HPDE6-E6E7 (cell line): ENCODE measurements at regions not wholly inside any gene's neighbourhood (a gene's known extent, or its start where the extent isn't known, plus 50 kb on each side); places are given as distances from the start of the nearest gene placed in this dataset.
"Not testable (repeated sequence)": the region's sequence is repeated elsewhere in the genome, so short reads cannot be mapped to it uniquely, and the experiment has no call there.

ENCODE experiments used
- DNase-seq: peaks from one replicate; pipeline ENCODE4 v3.0.0; 2011; ENCODE audit warnings: missing footprints; ENCODE audit errors: extremely low spot score

GRCh38 chr4:114034189-114034588 lies 54.7 kb upstream of the ARSJ start:
- DNase-seq: no peak

- DNase-seq: no peak
These were observed 57.0 kb upstream of the ARSJ start for GRCh38 chr4:114036426-114036825.

- no peak for DNase-seq
These were observed 57.4 kb upstream of the ARSJ start for GRCh38 chr4:114036864-114037263.

- DNase-seq: no peak
These were observed 58.5 kb upstream of the ARSJ start for GRCh38 chr4:114037988-114038387.

- no peak for DNase-seq
These were observed 59.4 kb upstream of the ARSJ start for GRCh38 chr4:114038762-114039387.

GRCh38 chr4:114040319-114041116 lies 61.1 kb upstream of the ARSJ start:
- DNase-seq: no peak

GRCh38 chr4:114041117-114041475 lies 61.6 kb upstream of the ARSJ start:
- DNase-seq: no peak

GRCh38 chr4:114043116-114043515 lies 63.7 kb upstream of the ARSJ start:
- no peak for DNase-seq

GRCh38 chr4:114044351-114044750 lies 64.9 kb upstream of the ARSJ start:
- not testable (repeated sequence) for DNase-seq

GRCh38 chr4:114046331-114046730 lies 66.9 kb upstream of the ARSJ start:
- no peak for DNase-seq

- DNase-seq: not testable (repeated sequence)
These were observed 68.7 kb upstream of the ARSJ start for GRCh38 chr4:114048154-114048553.

- DNase-seq: no peak
These were observed 72.8 kb upstream of the ARSJ start for GRCh38 chr4:114052227-114052626.

- DNase-seq: no peak
These were observed 77.2 kb upstream of the ARSJ start for GRCh38 chr4:114056599-114056998.

GRCh38 chr4:114057746-114058145 lies 78.3 kb upstream of the ARSJ start:
- DNase-seq: peak; percentile 29

GRCh38 chr4:114062499-114062898 lies 83.1 kb upstream of the ARSJ start:
- DNase-seq: no peak

GRCh38 chr4:114072781-114073180 lies 93.3 kb upstream of the ARSJ start:
- no peak for DNase-seq

- DNase-seq: no peak
These were observed 97.6 kb upstream of the ARSJ start for GRCh38 chr4:114076899-114077570.

- DNase-seq: no peak
These were observed 98.2 kb upstream of the ARSJ start for GRCh38 chr4:114077610-114078009.

- DNase-seq: no peak
These were observed 99.2 kb upstream of the ARSJ start for GRCh38 chr4:114078636-114079035.

GRCh38 chr4:114081783-114082182 lies 102.3 kb upstream of the ARSJ start:
- no peak for DNase-seq

- DNase-seq: no peak
These were observed 102.9 kb upstream of the ARSJ start for GRCh38 chr4:114082348-114082747.

GRCh38 chr4:114085611-114086345 lies 106.3 kb upstream of the ARSJ start:
- DNase-seq: no peak
